HCT116 (cell line): ENCODE measurements at regions not wholly inside any gene's neighbourhood (a gene's known extent, or its start where the extent isn't known, plus 50 kb on each side); places are given as distances from the start of the nearest gene placed in this dataset.

ENCODE experiments used
- ATAC-seq: fragments of 200-7000 bp; cut with Tn5 transposase; 2 replicates; pipeline ENCODE4 v1.9.1; 2020; ENCODE audit warnings: mild to moderate bottlenecking, moderate library complexity
- BruUV-seq: library from RNA; stranded (reverse); fragments of 400-500 nt; replicated peaks from 2 replicates; lab custom pipeline; 2021; lab: Mats Ljungman, UMichigan
- CTCF ChIA-PET: fragments of 300-600 bp; sonication (Branson Sonifier 250); formaldehyde crosslinking; loops from one replicate; lab custom pipeline; 2021; ENCODE audit warnings: antibody characterized with exemption; lab: Charles Lee
- POLR2A ChIA-PET: fragments of 300-600, 350-600 bp; sonication (Branson Sonifier 250); formaldehyde crosslinking; loops from one replicate; lab custom pipeline; 2021; ENCODE audit warnings: antibody characterized with exemption; lab: Charles Lee
- RAD21 ChIA-PET, 2 experiments: fragments of 300-600 bp; sonication (Branson Sonifier 250); formaldehyde crosslinking; loops; one replicate each; lab custom pipeline; 2023; ENCODE audit warnings: low total read pairs in 2 of 2; ENCODE audit not compliant: uncharacterized antibody in 2 of 2, unreplicated experiment in 2 of 2, low non-redundant PET in 1 of 2; lab: Charles Lee
- DNase-seq: peaks from one replicate; pipeline ENCODE4 v3.0.0-alpha.2; 2010; ENCODE audit warnings: low read depth, low spot score
- H2AFZ ChIP-seq: fragments of 200-600 bp; shearing (Covaris generic), sonication (generic); 2 replicates; pipeline ENCODE4 v1.6.1; 2017; ENCODE audit warnings: low read depth, mixed run types, mixed read lengths, antibody characterized with exemption, low read length; ENCODE audit not compliant: poor library complexity, severe bottlenecking
- H3K27ac ChIP-seq: 2 replicates; pipeline ENCODE4 v1.5.1; 2012; ENCODE audit warnings: low read depth, low read length
- H3K27me3 ChIP-seq: fragments of 200-600 bp; sonication (generic); 2 replicates; pipeline ENCODE4 v1.6.1; 2016; ENCODE audit warnings: mixed run types, low read length, mixed read lengths; ENCODE audit not compliant: insufficient read depth
- H3K36me3 ChIP-seq, 2 experiments: fragments of 200-500 bp in 1 of 2; fragments of 200-600 bp in 1 of 2; sonication (Bioruptor generic) in 1 of 2; sonication (generic) in 1 of 2; 2 replicates each; pipeline versions ENCODE4 v1.5.1 to v1.6.1; 2014 to 2016; ENCODE audit warnings: low read length in 2 of 2, inconsistent platforms in 1 of 2, mixed read lengths in 1 of 2, mixed run types in 1 of 2; ENCODE audit not compliant: insufficient read depth in 2 of 2, control insufficient read depth in 1 of 2
- H3K4me1 ChIP-seq, 2 experiments: fragments of 200-600 bp in 1 of 2; sonication (generic) in 1 of 2; 2 replicates each; pipeline versions ENCODE4 v1.5.1 to v1.6.1; 2012 to 2017; ENCODE audit warnings: low read length in 2 of 2, inconsistent platforms in 1 of 2, mild to moderate bottlenecking in 1 of 2, mixed read lengths in 1 of 2, mixed run types in 1 of 2, moderate library complexity in 1 of 2; ENCODE audit not compliant: insufficient read depth in 2 of 2, control insufficient read depth in 1 of 2
- H3K4me2 ChIP-seq: fragments of 200-600 bp; sonication (generic); 2 replicates; pipeline ENCODE4 v1.6.1; 2017; ENCODE audit warnings: mixed run types, low read length, mixed read lengths
- H3K4me3 ChIP-seq, 2 experiments: fragments of 200-600 bp in 1 of 2; sonication (generic) in 1 of 2; replicated peaks in 1 of 2; 2 replicates each; pipeline ENCODE4 v1.5.1; 2011 to 2016; ENCODE audit warnings: low read length in 2 of 2, control low read depth in 1 of 2, low read depth in 1 of 2, mild to moderate bottlenecking in 1 of 2, mixed read lengths in 1 of 2, mixed run types in 1 of 2
- H3K79me2 ChIP-seq: fragments of 200-600 bp; sonication (generic); 2 replicates; pipeline ENCODE4 v1.6.1; 2017; ENCODE audit warnings: mild to moderate bottlenecking, mixed run types, low read length, moderate library complexity, mixed read lengths; ENCODE audit not compliant: insufficient read depth
- H3K9ac ChIP-seq: fragments of 200-600 bp; sonication (generic); 2 replicates; pipeline ENCODE4 v1.6.1; 2016; ENCODE audit warnings: low read length, mixed read lengths
- H3K9me2 ChIP-seq: fragments of 200-600 bp; sonication (generic), shearing (Covaris generic); 2 replicates; pipeline ENCODE4 v1.6.1; 2017; ENCODE audit warnings: mixed run types, mild to moderate bottlenecking, moderate library complexity; ENCODE audit not compliant: insufficient read depth
- H3K9me3 ChIP-seq, 2 experiments: fragments of 200-500 bp in 1 of 2; fragments of 200-600 bp in 1 of 2; sonication (Bioruptor generic) in 1 of 2; sonication (generic) in 1 of 2; 2 replicates each; pipeline ENCODE4 v1.6.1; 2014 to 2017; ENCODE audit warnings: low read length in 2 of 2, mixed read lengths in 2 of 2, inconsistent platforms in 1 of 2, low read depth in 1 of 2, mild to moderate bottlenecking in 1 of 2, mixed run types in 1 of 2, moderate library complexity in 1 of 2; ENCODE audit not compliant: control insufficient read depth in 1 of 2, insufficient read depth in 1 of 2
- H4K20me1 ChIP-seq: fragments of 200-600 bp; sonication (generic), shearing (Covaris generic); 2 replicates; pipeline ENCODE4 v1.6.1; 2017; ENCODE audit warnings: mixed run types, mild to moderate bottlenecking, moderate library complexity; ENCODE audit not compliant: insufficient read depth
- CEBPB ChIP-seq: IDR thresholded peaks from 2 replicates; pipeline ENCODE4 v1.6.1; 2012; ENCODE audit warnings: low read depth
- EGR1 ChIP-seq: IDR thresholded peaks from 2 replicates; pipeline ENCODE4 v1.6.1; 2012; ENCODE audit warnings: low read depth
- ELF1 ChIP-seq: IDR thresholded peaks from 2 replicates; pipeline ENCODE4 v1.6.1; 2012; ENCODE audit warnings: low read depth, borderline replicate concordance
- EZH2 ChIP-seq: fragments of 200-600 bp; sonication (generic); IDR thresholded peaks from 2 replicates; pipeline ENCODE4 v1.6.1; 2017; ENCODE audit warnings: antibody characterized with exemption, mixed run types
- JUND ChIP-seq: IDR thresholded peaks from 2 replicates; pipeline ENCODE4 v1.6.1; 2012
- RAD21 ChIP-seq: IDR thresholded peaks from 2 replicates; pipeline ENCODE4 v1.6.1; 2012; ENCODE audit warnings: low read depth, mild to moderate bottlenecking
- REST ChIP-seq: IDR thresholded peaks from 2 replicates; pipeline ENCODE4 v1.6.1; 2012; ENCODE audit warnings: low read depth
- YY1 ChIP-seq: IDR thresholded peaks from 2 replicates; pipeline ENCODE4 v1.6.1; 2011; ENCODE audit warnings: low read length, low read depth, moderate library complexity, mild to moderate bottlenecking; ENCODE audit not compliant: insufficient replicate concordance; ENCODE audit errors: extremely low read depth
- ZBTB33 ChIP-seq: IDR thresholded peaks from 2 replicates; pipeline ENCODE4 v1.6.1; 2011; ENCODE audit warnings: mild to moderate bottlenecking, low read length, moderate library complexity; ENCODE audit not compliant: insufficient replicate concordance; ENCODE audit errors: extremely low read depth
- intact Hi-C: fragments of 100-400 bp; cut with micrococcal nuclease; formaldehyde crosslinking; loops from 2 replicates; pipeline ENCODE4 v1.10.0; 2022
- TF ChIP-seq, protein P1 (sequence below): IDR thresholded peaks from 2 replicates; pipeline ENCODE4 v1.6.1; 2012
- TF ChIP-seq, protein P2 (sequence below): IDR thresholded peaks from 2 replicates; pipeline ENCODE4 v1.6.1; 2012

DNA sequence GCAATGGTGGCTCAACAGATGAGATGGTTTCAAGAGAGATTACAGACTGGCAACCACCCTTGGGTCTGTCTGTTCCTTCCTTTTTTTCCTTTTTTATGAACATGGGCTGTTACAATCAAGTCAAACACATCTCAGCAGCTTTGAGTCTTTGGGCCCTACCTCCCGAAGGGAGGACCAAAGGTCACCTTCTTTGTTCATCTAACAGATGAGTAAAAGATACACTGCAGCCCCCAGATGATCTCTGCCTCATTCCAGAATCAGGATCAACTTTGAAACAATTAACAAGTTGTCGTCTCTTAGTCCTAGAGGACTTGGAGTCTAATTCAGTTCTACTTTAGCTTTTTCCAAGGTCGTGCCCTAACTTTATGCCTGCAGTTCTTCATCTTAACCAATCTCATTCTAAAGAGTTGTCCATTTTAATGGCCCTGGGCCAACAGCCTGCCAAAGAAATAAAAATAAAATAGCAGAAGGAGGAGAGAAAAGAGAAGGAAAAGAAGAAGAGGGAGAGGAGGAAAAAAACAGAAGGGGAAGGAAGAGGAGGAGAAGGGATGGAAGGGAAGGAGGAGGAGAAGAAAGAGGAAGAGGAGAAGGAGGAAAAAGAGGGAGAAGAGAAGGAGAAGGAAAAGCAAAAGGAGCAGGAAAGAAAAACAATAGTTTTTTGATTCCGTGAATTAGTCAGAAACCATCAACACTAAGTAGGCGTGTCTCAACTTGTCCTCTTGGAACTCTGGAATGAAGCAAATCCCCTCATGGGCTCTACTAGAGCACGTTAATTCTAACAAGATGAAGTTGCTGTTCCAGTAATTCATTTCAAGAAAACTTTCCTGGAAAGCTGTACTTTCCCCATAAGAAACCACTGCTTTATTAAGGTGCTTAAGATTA lies 281.2 kb downstream of the FOXO1 start:
- Histone ChIP-seq H3K9ac (no peak overlapping the region), H3K4me3 (no peak overlapping the region), H2AFZ (no peak overlapping the region), H4K20me1 (no peaks in the 10 kb centered on the region), H3K79me2 (no peaks in the 10 kb centered on the region), H3K4me1 (0 out of 4 replicates have a peak, but pooled peaks cover 0 to 4% of the 10 kb centered on the region in 2 experiments), H3K4me2 (no peak overlapping the region), H3K36me3 (no peaks in the 10 kb centered on the region), H3K27me3 (no peaks in the 10 kb centered on the region), H3K27ac (no peak overlapping the region), H3K9me2 (no peaks in the 10 kb centered on the region), H3K9me3 (no peaks in the 10 kb centered on the region)
- CTCF ChIA-PET: no interaction called here
- DNase-seq (no peak), ATAC-seq (no peak)
- intact Hi-C loops: no loop called here
- RAD21 ChIA-PET: no interaction called here
- BruUV-seq: no TSS peak
- TF ChIP-seq REST (no peak), EZH2 (no peak)
- TF ChIP-seq, protein P1, sequence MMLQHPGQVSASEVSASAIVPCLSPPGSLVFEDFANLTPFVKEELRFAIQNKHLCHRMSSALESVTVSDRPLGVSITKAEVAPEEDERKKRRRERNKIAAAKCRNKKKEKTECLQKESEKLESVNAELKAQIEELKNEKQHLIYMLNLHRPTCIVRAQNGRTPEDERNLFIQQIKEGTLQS: no peak
- POLR2A ChIA-PET: no interaction called here

- Histone ChIP-seq H3K4me1 (0 out of 4 replicates have a peak, but pooled peaks cover 0 to 4% of the 10 kb centered on the region in 2 experiments), H3K27me3 (no peaks in the 10 kb centered on the region), H3K4me2 (no peak overlapping the region), H3K27ac (no peak overlapping the region), H3K9me3 (no peaks in the 10 kb centered on the region), H3K36me3 (no peaks in the 10 kb centered on the region), H4K20me1 (no peaks in the 10 kb centered on the region), H3K9ac (no peak overlapping the region), H2AFZ (no peak overlapping the region), H3K4me3 (no peak overlapping the region), H3K79me2 (no peaks in the 10 kb centered on the region), H3K9me2 (no peaks in the 10 kb centered on the region)
- TF ChIP-seq CEBPB (no peak), RAD21 (no peak), YY1 (no peak), EZH2 (no peak), JUND (no peak), ELF1 (no peak), EGR1 (no peak), ZBTB33 (no peak)
- TF ChIP-seq, protein P2, sequence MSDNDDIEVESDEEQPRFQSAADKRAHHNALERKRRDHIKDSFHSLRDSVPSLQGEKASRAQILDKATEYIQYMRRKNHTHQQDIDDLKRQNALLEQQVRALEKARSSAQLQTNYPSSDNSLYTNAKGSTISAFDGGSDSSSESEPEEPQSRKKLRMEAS: no peak
- TF ChIP-seq, protein P1: no peak
- CTCF ChIA-PET: no interaction called here
- DNase-seq (no peak), ATAC-seq (no peak)
- intact Hi-C loops: no loop called here
- BruUV-seq: no TSS peak
- RAD21 ChIA-PET: no interaction called here
- POLR2A ChIA-PET: no interaction called here
Observed at GRCh38 chr13:40385858-40386180, 280.6 kb downstream of the FOXO1 start.
